ENCODE measurements at regions not wholly inside any gene's neighbourhood (a gene's known extent, or its start where the extent isn't known, plus 50 kb on each side); places are given as distances from the start of the nearest gene placed in this dataset.

GRCh38 chr1:98201666-98202081 is 280.8 kb upstream of the DPYD start (continued):
- TF ChIP-seq ZNF585B (tag by site-specific recombination; IDR thresholded peaks at IDR 0.05) (no peak), ZNF560 (tag by site-specific recombination; IDR thresholded peaks at IDR 0.05; ENCODE audit: borderline replicate concordance) (no peak), ZNF830 (tag by site-specific recombination; IDR thresholded peaks at IDR 0.05; ENCODE audit: low read depth) (no peak), ZNF530 (tag by site-specific recombination; IDR thresholded peaks at IDR 0.05; ENCODE audit: low read depth) (no peak), MYNN (tag by site-specific recombination; IDR thresholded peaks at IDR 0.05; ENCODE audit: borderline replicate concordance) (no peak), ZNF626 (tag by site-specific recombination; IDR thresholded peaks at IDR 0.05) (no peak)

- TF ChIP-seq BCL11A (tag by site-specific recombination; IDR thresholded peaks at IDR 0.05; ENCODE audit: low read depth) (no peak), GLIS2 (tag by site-specific recombination; IDR thresholded peaks at IDR 0.05) (no peak), GLI4 (tag by site-specific recombination; IDR thresholded peaks at IDR 0.05) (no peak), ZNF341 (tag by site-specific recombination; IDR thresholded peaks at IDR 0.05; ENCODE audit: low read depth) (no peak), ZNF555 (tag by site-specific recombination; conservative IDR thresholded peaks at IDR 0.05) (no peak), HOXC10 (CRISPR knock-in tag; IDR thresholded peaks at IDR 0.05) (no peak), PRDM4 (tag by site-specific recombination; IDR thresholded peaks at IDR 0.05) (no peak), ZNF561 (tag by site-specific recombination; IDR thresholded peaks at IDR 0.05; ENCODE audit: borderline replicate concordance) (no peak), ZNF37A (tag by site-specific recombination; IDR thresholded peaks at IDR 0.05) (no peak), ZBTB20 (tag by site-specific recombination; IDR thresholded peaks at IDR 0.05) (no peak), ZNF701 (tag by site-specific recombination; IDR thresholded peaks at IDR 0.05) (no peak), KLF16 (tag by site-specific recombination; IDR thresholded peaks at IDR 0.05) (no peak), ZNF830 (tag by site-specific recombination; IDR thresholded peaks at IDR 0.05; ENCODE audit: low read depth) (no peak), ZNF146 (tag by site-specific recombination; IDR thresholded peaks at IDR 0.05) (no peak), ZNF660 (tag by site-specific recombination; IDR thresholded peaks at IDR 0.05) (no peak), ZNF121 (tag by site-specific recombination; IDR thresholded peaks at IDR 0.05) (no peak), ZFP41 (tag by site-specific recombination; IDR thresholded peaks at IDR 0.05; ENCODE audit: borderline replicate concordance) (no peak), MYNN (tag by site-specific recombination; IDR thresholded peaks at IDR 0.05; ENCODE audit: borderline replicate concordance) (no peak), ZBTB21 (tag by site-specific recombination; IDR thresholded peaks at IDR 0.05) (no peak)
- TF ChIP-seq, protein P1, sequence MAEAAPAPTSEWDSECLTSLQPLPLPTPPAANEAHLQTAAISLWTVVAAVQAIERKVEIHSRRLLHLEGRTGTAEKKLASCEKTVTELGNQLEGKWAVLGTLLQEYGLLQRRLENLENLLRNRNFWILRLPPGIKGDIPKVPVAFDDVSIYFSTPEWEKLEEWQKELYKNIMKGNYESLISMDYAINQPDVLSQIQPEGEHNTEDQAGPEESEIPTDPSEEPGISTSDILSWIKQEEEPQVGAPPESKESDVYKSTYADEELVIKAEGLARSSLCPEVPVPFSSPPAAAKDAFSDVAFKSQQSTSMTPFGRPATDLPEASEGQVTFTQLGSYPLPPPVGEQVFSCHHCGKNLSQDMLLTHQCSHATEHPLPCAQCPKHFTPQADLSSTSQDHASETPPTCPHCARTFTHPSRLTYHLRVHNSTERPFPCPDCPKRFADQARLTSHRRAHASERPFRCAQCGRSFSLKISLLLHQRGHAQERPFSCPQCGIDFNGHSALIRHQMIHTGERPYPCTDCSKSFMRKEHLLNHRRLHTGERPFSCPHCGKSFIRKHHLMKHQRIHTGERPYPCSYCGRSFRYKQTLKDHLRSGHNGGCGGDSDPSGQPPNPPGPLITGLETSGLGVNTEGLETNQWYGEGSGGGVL (tag by site-specific recombination; IDR thresholded peaks at IDR 0.05): no peak
- H3K36me3 ChIP-seq (ENCODE audit: control insufficient read depth in 2 of 2, insufficient read depth in 1 of 2, low read length in 2 of 2): no peaks in the 10 kb centered on the region
- POLR2A ChIA-PET: no interaction called here
- H3K9me3 ChIP-seq (ENCODE audit: control insufficient read depth, insufficient read depth, low read depth, low read length): no peaks in the 10 kb centered on the region
- no peak overlapping the region for H3K27ac ChIP-seq (ENCODE audit: extremely low read depth, low read depth, low read length)
- H3K4me3 ChIP-seq (ENCODE audit: low read depth, low read length): no peak overlapping the region
- H3K4me1 ChIP-seq (ENCODE audit: control insufficient read depth, insufficient read depth, low read length): no peaks in the 10 kb centered on the region
- CTCF ChIA-PET: no interaction called here
These were observed 276.5 kb upstream of the DPYD start for GRCh38 chr1:98197356-98197755.
